ENCODE measurements at regions not wholly inside any gene's neighbourhood (a gene's known extent, or its start where the extent isn't known, plus 50 kb on each side); places are given as distances from the start of the nearest gene placed in this dataset.
"Not testable (repeated sequence)": the region's sequence is repeated elsewhere in the genome, so short reads cannot be mapped to it uniquely, and the experiment has no call there.

- ATAC-seq: no peak
- no peak for TF ChIP-seq CTCF (IDR thresholded peaks at IDR 0.05)
- Histone ChIP-seq H3K27me3 (ENCODE audit: insufficient read depth in 3 of 3, low read length in 2 of 3) (no peaks in the 10 kb centered on the region), H3K9me3 (no peaks in the 10 kb centered on the region), H3K36me3 (ENCODE audit: insufficient read depth in 1 of 2, low read depth in 1 of 2) (no peaks in the 10 kb centered on the region), H3K4me3 (no peak overlapping the region), H3K4me1 (no peaks in the 10 kb centered on the region), H3K27ac (no peak overlapping the region)
- 50 to 74% (median 66%) methylated on average over 1 of the region's 1 CpG for WGBS, 3 donors
- intact Hi-C loops (cut with DNase I): no loop called here
- no peak for DNase-seq
Observed at GRCh38 chr14:40345334-40345733, 913.1 kb upstream of the FBXO33 start.

DNA sequence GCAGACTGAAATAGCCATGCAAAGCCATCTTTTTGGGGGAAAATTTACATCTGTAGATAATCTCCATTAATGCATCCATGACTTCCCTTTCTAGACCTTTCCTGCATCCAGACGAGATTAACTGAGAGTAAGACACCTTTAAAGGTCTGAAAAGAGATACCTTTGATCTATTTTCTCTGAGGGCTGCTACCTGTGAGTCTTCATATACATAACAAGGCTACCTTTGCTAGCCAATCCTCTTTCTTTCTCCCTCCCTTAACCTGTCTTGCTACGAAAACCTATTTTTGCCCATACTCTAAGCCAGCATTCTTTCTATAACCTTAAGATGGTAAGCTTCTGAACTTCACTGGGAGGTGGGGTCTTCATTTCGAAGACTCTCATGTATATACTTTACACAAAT, 908.5 kb upstream of the FBXO33 start:
- no peaks in the 10 kb centered on the region for H3K27me3 ChIP-seq (ENCODE audit: insufficient read depth in 3 of 3, low read length in 2 of 3)
- no peak for DNase-seq
- no peak overlapping the region for H3K4me3 ChIP-seq
- intact Hi-C loops (cut with DNase I): no loop called here
- ATAC-seq: no peak
- no peak overlapping the region for H3K27ac ChIP-seq
- no peak for TF ChIP-seq CTCF (IDR thresholded peaks at IDR 0.05)
- H3K36me3 ChIP-seq (ENCODE audit: insufficient read depth in 1 of 2, low read depth in 1 of 2): no peaks in the 10 kb centered on the region
- H3K9me3 ChIP-seq: no peaks in the 10 kb centered on the region
- H3K4me1 ChIP-seq: no peaks in the 10 kb centered on the region
- WGBS, 3 donors: 76 to 82% (median 79%) methylated on average over 3 of the region's 3 CpGs

GRCh38 chr14:40336846-40337245, 904.6 kb upstream of the FBXO33 start:
- WGBS, 3 donors: 42 to 62% (median 58%) methylated on average over 2 of the region's 2 CpGs
- TF ChIP-seq CTCF (IDR thresholded peaks at IDR 0.05): no peak
- intact Hi-C loops (cut with DNase I): no loop called here
- Histone ChIP-seq H3K36me3 (ENCODE audit: insufficient read depth in 1 of 2, low read depth in 1 of 2) (no peaks in the 10 kb centered on the region), H3K4me3 (no peak overlapping the region), H3K9me3 (no peaks in the 10 kb centered on the region), H3K27ac (no peak overlapping the region), H3K27me3 (ENCODE audit: insufficient read depth in 3 of 3, low read length in 2 of 3) (no peaks in the 10 kb centered on the region), H3K4me1 (no peaks in the 10 kb centered on the region)
- DNase-seq (no peak), ATAC-seq (no peak)

GRCh38 chr14:40326519-40326918, 894.3 kb upstream of the FBXO33 start:
- H3K9me3 ChIP-seq; intact Hi-C loops (cut with DNase I); DNase-seq; H3K27me3 ChIP-seq (ENCODE audit: insufficient read depth in 3 of 3, low read length in 2 of 3); H3K36me3 ChIP-seq (ENCODE audit: insufficient read depth in 1 of 2, low read depth in 1 of 2); H3K4me1 ChIP-seq; H3K4me3 ChIP-seq; ATAC-seq; H3K27ac ChIP-seq: not testable (repeated sequence)
- WGBS, 3 donors: 83 to 87% (median 86%) methylated on average over 7 to 9 of the region's 9 CpGs

- DNase-seq (no peak), ATAC-seq (no peak)
- no peaks in the 10 kb centered on the region for H3K9me3 ChIP-seq
- no peak for TF ChIP-seq CTCF (IDR thresholded peaks at IDR 0.05)
- no peak overlapping the region for H3K27ac ChIP-seq
- no peaks in the 10 kb centered on the region for H3K36me3 ChIP-seq (ENCODE audit: insufficient read depth in 1 of 2, low read depth in 1 of 2)
- intact Hi-C loops (cut with DNase I): no loop called here
- 9 to 11% (median 11%) methylated on average over 2 of the region's 2 CpGs for WGBS, 3 donors
- no peak overlapping the region for H3K4me3 ChIP-seq
- H3K27me3 ChIP-seq (ENCODE audit: insufficient read depth in 3 of 3, low read length in 2 of 3): no peaks in the 10 kb centered on the region
- no peaks in the 10 kb centered on the region for H3K4me1 ChIP-seq
Observed at GRCh38 chr14:40318211-40318719, 886.0 kb upstream of the FBXO33 start.
